Gastrocnemius medialis (tissue), 4 donors: ENCODE measurements at regions not wholly inside any gene's neighbourhood (a gene's known extent, or its start where the extent isn't known, plus 50 kb on each side); places are given as distances from the start of the nearest gene placed in this dataset.

ENCODE experiments used
- ATAC-seq, 2 donors: fragments of 150-250 bp; one replicate each; pipeline ENCODE4 v1.9.1; 2016
- DNase-seq, 2 donors: peaks; one replicate each; pipeline ENCODE4 v3.0.0-alpha.2; 2019
- H3K27ac ChIP-seq, 4 donors: fragments of 200-600 bp; sonication (generic); 1 replicate in 1 of 4; 2 replicates in 3 of 4; pipeline ENCODE4 v1.5.1; 2016 to 2018; ENCODE audit warnings: mild to moderate bottlenecking in 2 of 4, moderate library complexity in 1 of 4
- H3K27me3 ChIP-seq, 3 donors: fragments of 200-600 bp; sonication (generic) in 2 of 3; 1 replicate in 1 of 3; 2 replicates in 2 of 3; pipeline versions ENCODE4 v1.5.1 to v1.6.0; 2016 to 2019; ENCODE audit warnings: mild to moderate bottlenecking in 1 of 3, moderate library complexity in 1 of 3
- H3K36me3 ChIP-seq, 2 donors: fragments of 200-600 bp; sonication (generic) in 1 of 2; one replicate each; pipeline ENCODE4 v1.5.1; 2017 to 2018
- H3K4me1 ChIP-seq, 2 donors: fragments of 200-600 bp; sonication (generic) in 1 of 2; one replicate each; pipeline ENCODE4 v1.5.1; 2016 to 2017; ENCODE audit warnings: mild to moderate bottlenecking in 2 of 2
- H3K4me3 ChIP-seq, 4 donors: fragments of 200-600 bp; sonication (generic) in 3 of 4; 1 replicate in 1 of 4; 2 replicates in 3 of 4; pipeline ENCODE4 v1.5.1; 2016 to 2019; ENCODE audit warnings: mild to moderate bottlenecking in 2 of 4
- H3K9me3 ChIP-seq, 3 donors: fragments of 200-600 bp; sonication (generic) in 2 of 3; 1 replicate in 1 of 3; 2 replicates in 2 of 3; pipeline ENCODE4 v1.5.1; 2016 to 2019
- POLR2A ChIP-seq, 2 donors: fragments of 450-650 bp; IDR thresholded peaks; one replicate each; pipeline ENCODE4 v1.6.1; 2017; ENCODE audit warnings: antibody characterized with exemption in 2 of 2, mild to moderate bottlenecking in 2 of 2, moderate library complexity in 2 of 2
- in situ Hi-C, 4 donors: fragments of 200-750 bp; cut with MboI; loops; one replicate each; pipeline versions ENCODE4 v1.15.0 to v1.8.0; 2017; ENCODE audit warnings: low sequenced_read_pairs in 4 of 4
- intact Hi-C: fragments of 100-400 bp; cut with DNase I; formaldehyde crosslinking; loops from one replicate; pipeline ENCODE4 v1.15.1; 2023; ENCODE audit warnings: low total_unique reads
- TF ChIP-seq, protein P1 (sequence below), 5 experiments: fragments of 450-650 bp in 3 of 5; fragments of 200-600 bp in 2 of 5; sonication (generic) in 2 of 5; IDR thresholded peaks in 4 of 5; conservative IDR thresholded peaks in 1 of 5; 1 replicate in 4 of 5; 2 replicates in 1 of 5; pipeline ENCODE4 v1.5.1; 2016 to 2019; ENCODE audit warnings: antibody characterized with exemption in 5 of 5, mild to moderate bottlenecking in 3 of 5, moderate library complexity in 3 of 5

DNA sequence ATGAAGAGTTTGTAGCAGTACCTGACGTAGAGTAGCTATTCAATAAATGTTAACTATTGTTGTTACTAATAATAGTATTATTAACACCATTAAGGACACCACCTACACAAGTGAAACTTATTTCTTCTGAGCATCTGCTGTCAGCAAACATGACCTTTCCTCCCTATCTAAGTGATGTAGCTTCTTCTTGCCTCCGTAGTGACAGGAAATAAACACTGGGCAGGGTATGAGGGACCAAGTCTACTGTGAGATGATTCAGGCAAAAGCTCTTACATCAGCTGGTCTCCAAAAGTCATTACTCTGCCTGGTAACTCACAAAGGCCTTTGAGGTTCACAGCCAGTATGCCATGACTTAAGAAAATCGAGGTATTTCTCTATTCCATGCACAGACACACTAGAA is 750.5 kb downstream of the CPS1 start:
- H3K4me1 ChIP-seq, result no peaks in the 10 kb centered on the region
- no peak overlapping the region for H3K27ac ChIP-seq
- in situ Hi-C loops (no loop called here), intact Hi-C loops (no loop called here)
- no peaks in the 10 kb centered on the region for H3K9me3 ChIP-seq
- no peaks in the 10 kb centered on the region for H3K36me3 ChIP-seq
- DNase-seq, result no peak
- H3K4me3 ChIP-seq, result no peak overlapping the region
- no peaks in the 10 kb centered on the region for H3K27me3 ChIP-seq
- no peak for ATAC-seq
- TF ChIP-seq, protein P1, sequence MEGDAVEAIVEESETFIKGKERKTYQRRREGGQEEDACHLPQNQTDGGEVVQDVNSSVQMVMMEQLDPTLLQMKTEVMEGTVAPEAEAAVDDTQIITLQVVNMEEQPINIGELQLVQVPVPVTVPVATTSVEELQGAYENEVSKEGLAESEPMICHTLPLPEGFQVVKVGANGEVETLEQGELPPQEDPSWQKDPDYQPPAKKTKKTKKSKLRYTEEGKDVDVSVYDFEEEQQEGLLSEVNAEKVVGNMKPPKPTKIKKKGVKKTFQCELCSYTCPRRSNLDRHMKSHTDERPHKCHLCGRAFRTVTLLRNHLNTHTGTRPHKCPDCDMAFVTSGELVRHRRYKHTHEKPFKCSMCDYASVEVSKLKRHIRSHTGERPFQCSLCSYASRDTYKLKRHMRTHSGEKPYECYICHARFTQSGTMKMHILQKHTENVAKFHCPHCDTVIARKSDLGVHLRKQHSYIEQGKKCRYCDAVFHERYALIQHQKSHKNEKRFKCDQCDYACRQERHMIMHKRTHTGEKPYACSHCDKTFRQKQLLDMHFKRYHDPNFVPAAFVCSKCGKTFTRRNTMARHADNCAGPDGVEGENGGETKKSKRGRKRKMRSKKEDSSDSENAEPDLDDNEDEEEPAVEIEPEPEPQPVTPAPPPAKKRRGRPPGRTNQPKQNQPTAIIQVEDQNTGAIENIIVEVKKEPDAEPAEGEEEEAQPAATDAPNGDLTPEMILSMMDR (IDR thresholded peaks at IDR 0.05 in 4 of 5, conservative IDR thresholded peaks at IDR 0.05 in 1 of 5), result no peak
- TF ChIP-seq POLR2A (IDR thresholded peaks at IDR 0.05), result no peak
